Gastrocnemius medialis (tissue), 4 donors: ENCODE measurements at regions not wholly inside any gene's neighbourhood (a gene's known extent, or its start where the extent isn't known, plus 50 kb on each side); places are given as distances from the start of the nearest gene placed in this dataset.

Source experiments
- ATAC-seq, 2 donors: fragments of 150-250 bp; one replicate each; pipeline ENCODE4 v1.9.1; 2016
- DNase-seq, 2 donors: peaks; one replicate each; pipeline ENCODE4 v3.0.0-alpha.2; 2019
- H3K27ac ChIP-seq, 4 donors: fragments of 200-600 bp; sonication (generic); 1 replicate in 1 of 4; 2 replicates in 3 of 4; pipeline ENCODE4 v1.5.1; 2016 to 2018; ENCODE audit warnings: mild to moderate bottlenecking in 2 of 4, moderate library complexity in 1 of 4
- H3K27me3 ChIP-seq, 3 donors: fragments of 200-600 bp; sonication (generic) in 2 of 3; 1 replicate in 1 of 3; 2 replicates in 2 of 3; pipeline versions ENCODE4 v1.5.1 to v1.6.0; 2016 to 2019; ENCODE audit warnings: mild to moderate bottlenecking in 1 of 3, moderate library complexity in 1 of 3
- H3K36me3 ChIP-seq, 2 donors: fragments of 200-600 bp; sonication (generic) in 1 of 2; one replicate each; pipeline ENCODE4 v1.5.1; 2017 to 2018
- H3K4me1 ChIP-seq, 2 donors: fragments of 200-600 bp; sonication (generic) in 1 of 2; one replicate each; pipeline ENCODE4 v1.5.1; 2016 to 2017; ENCODE audit warnings: mild to moderate bottlenecking in 2 of 2
- H3K4me3 ChIP-seq, 4 donors: fragments of 200-600 bp; sonication (generic) in 3 of 4; 1 replicate in 1 of 4; 2 replicates in 3 of 4; pipeline ENCODE4 v1.5.1; 2016 to 2019; ENCODE audit warnings: mild to moderate bottlenecking in 2 of 4
- H3K9me3 ChIP-seq, 3 donors: fragments of 200-600 bp; sonication (generic) in 2 of 3; 1 replicate in 1 of 3; 2 replicates in 2 of 3; pipeline ENCODE4 v1.5.1; 2016 to 2019
- POLR2A ChIP-seq, 2 donors: fragments of 450-650 bp; IDR thresholded peaks; one replicate each; pipeline ENCODE4 v1.6.1; 2017; ENCODE audit warnings: antibody characterized with exemption in 2 of 2, mild to moderate bottlenecking in 2 of 2, moderate library complexity in 2 of 2
- in situ Hi-C, 4 donors: fragments of 200-750 bp; cut with MboI; loops; one replicate each; pipeline versions ENCODE4 v1.15.0 to v1.8.0; 2017; ENCODE audit warnings: low sequenced_read_pairs in 4 of 4
- intact Hi-C: fragments of 100-400 bp; cut with DNase I; formaldehyde crosslinking; loops from one replicate; pipeline ENCODE4 v1.15.1; 2023; ENCODE audit warnings: low total_unique reads
- TF ChIP-seq, protein P1 (sequence below), 5 experiments: fragments of 450-650 bp in 3 of 5; fragments of 200-600 bp in 2 of 5; sonication (generic) in 2 of 5; IDR thresholded peaks in 4 of 5; conservative IDR thresholded peaks in 1 of 5; 1 replicate in 4 of 5; 2 replicates in 1 of 5; pipeline ENCODE4 v1.5.1; 2016 to 2019; ENCODE audit warnings: antibody characterized with exemption in 5 of 5, mild to moderate bottlenecking in 3 of 5, moderate library complexity in 3 of 5

DNA sequence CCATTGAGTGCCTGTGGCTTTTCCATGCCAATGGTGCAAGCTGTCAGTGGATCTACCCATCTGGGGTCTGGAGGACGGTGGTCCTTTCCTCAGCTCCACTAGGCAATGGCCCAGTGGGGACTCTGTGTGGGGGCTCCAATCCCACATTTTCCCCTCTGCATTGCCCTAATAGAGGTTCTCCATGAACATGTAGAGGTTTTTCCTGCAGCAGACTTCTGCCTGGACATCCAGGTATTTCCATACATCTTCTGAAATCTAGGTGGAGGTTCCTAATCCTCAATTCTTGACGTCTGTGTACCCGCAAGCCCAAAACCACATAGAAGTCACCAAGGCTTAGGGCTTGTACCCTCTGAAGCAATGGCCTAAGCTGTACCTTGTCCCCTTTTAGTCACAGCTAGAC lies 703.1 kb downstream of the MCTP2 start:
- in situ Hi-C loops: no loop called here
- no peak overlapping the region for H3K27ac ChIP-seq
- peaks cover 0 to 3% of the 10 kb centered on the region in 2 donors for H3K4me1 ChIP-seq
- intact Hi-C loops: no loop called here
- H3K36me3 ChIP-seq: no peaks in the 10 kb centered on the region
- no peak for DNase-seq
- no peak overlapping the region for H3K4me3 ChIP-seq
- no peak for ATAC-seq
- no peaks in the 10 kb centered on the region for H3K27me3 ChIP-seq
- TF ChIP-seq, protein P1, sequence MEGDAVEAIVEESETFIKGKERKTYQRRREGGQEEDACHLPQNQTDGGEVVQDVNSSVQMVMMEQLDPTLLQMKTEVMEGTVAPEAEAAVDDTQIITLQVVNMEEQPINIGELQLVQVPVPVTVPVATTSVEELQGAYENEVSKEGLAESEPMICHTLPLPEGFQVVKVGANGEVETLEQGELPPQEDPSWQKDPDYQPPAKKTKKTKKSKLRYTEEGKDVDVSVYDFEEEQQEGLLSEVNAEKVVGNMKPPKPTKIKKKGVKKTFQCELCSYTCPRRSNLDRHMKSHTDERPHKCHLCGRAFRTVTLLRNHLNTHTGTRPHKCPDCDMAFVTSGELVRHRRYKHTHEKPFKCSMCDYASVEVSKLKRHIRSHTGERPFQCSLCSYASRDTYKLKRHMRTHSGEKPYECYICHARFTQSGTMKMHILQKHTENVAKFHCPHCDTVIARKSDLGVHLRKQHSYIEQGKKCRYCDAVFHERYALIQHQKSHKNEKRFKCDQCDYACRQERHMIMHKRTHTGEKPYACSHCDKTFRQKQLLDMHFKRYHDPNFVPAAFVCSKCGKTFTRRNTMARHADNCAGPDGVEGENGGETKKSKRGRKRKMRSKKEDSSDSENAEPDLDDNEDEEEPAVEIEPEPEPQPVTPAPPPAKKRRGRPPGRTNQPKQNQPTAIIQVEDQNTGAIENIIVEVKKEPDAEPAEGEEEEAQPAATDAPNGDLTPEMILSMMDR (IDR thresholded peaks at IDR 0.05 in 4 of 5, conservative IDR thresholded peaks at IDR 0.05 in 1 of 5): no peak
- no peak for TF ChIP-seq POLR2A (IDR thresholded peaks at IDR 0.05)
- no peaks in the 10 kb centered on the region for H3K9me3 ChIP-seq

DNA sequence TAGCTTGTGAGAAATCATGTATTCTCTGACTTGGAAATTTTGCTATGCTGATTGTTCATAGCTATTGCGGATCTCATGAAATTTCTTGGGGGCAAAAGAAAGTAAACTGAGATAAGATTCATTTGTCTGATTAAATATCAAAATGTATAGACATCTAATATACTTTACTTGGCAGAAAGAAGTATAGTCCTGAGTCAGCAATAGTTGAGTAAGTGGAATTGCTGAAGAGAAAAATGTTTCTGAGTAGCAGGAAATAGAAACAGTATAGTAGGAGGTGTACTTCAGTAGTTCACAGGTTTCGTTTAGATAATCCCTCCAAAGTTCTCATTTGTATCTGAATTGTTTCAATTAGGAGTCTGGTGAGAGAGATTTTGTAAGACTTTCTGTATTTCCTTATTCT lies 705.9 kb downstream of the MCTP2 start:
- in situ Hi-C loops: no loop called here
- no peaks in the 10 kb centered on the region for H3K36me3 ChIP-seq
- no peaks in the 10 kb centered on the region for H3K4me1 ChIP-seq
- TF ChIP-seq, protein P1 (IDR thresholded peaks at IDR 0.05 in 4 of 5, conservative IDR thresholded peaks at IDR 0.05 in 1 of 5): no peak
- TF ChIP-seq POLR2A (IDR thresholded peaks at IDR 0.05): no peak
- ATAC-seq: no peak
- DNase-seq: no peak
- H3K27me3 ChIP-seq: no peaks in the 10 kb centered on the region
- intact Hi-C loops: no loop called here
- H3K27ac ChIP-seq: no peak overlapping the region
- H3K4me3 ChIP-seq: no peak overlapping the region
- no peaks in the 10 kb centered on the region for H3K9me3 ChIP-seq

DNA sequence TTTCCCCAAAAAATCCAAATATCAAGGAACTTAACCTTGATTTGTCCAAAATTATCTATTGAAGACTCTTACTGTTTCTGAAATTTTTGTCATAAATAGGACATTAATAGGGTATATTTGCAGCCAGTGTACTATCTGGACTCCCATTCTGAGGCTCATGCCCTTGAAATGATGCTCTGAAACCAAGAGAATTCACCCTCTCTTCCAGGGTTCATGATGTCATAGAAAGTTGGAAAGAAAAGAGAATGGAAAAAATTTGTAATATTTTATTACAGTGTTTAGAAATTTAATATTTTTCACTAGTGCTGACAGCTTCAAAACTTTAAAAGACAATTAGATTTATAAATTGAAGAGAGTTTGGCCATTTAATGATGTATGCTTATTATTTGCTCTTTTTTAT lies 712.5 kb downstream of the MCTP2 start:
- intact Hi-C loops (no loop called here), in situ Hi-C loops (no loop called here)
- no peaks in the 10 kb centered on the region for H3K36me3 ChIP-seq
- ATAC-seq: no peak
- H3K9me3 ChIP-seq: no peaks in the 10 kb centered on the region
- TF ChIP-seq POLR2A (IDR thresholded peaks at IDR 0.05): no peak
- TF ChIP-seq, protein P1 (IDR thresholded peaks at IDR 0.05 in 4 of 5, conservative IDR thresholded peaks at IDR 0.05 in 1 of 5): no peak
- no peaks in the 10 kb centered on the region for H3K4me1 ChIP-seq
- no peak overlapping the region for H3K4me3 ChIP-seq
- no peak for DNase-seq
- H3K27ac ChIP-seq: no peak overlapping the region
- no peaks in the 10 kb centered on the region for H3K27me3 ChIP-seq

DNA sequence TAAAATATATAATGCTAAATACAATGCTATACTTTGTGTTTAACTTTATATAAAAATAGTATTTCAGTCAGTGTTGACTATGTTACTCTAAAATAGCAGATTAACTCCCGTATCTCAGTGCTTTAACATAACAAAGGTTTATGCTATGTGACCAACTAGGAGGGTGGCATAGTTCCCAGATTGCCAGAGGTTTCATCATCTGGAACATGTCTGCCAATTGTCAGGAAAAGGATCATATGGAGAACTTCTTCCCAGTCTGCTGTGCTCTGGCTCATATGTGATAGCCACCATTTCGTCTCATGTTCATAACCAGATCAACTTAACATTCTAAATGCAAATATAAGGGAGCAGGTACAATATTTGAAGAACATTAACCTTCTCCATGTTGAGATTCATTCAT lies 720.2 kb downstream of the MCTP2 start:
- no peak for DNase-seq
- Histone ChIP-seq H3K9me3 (no peaks in the 10 kb centered on the region), H3K27ac (no peak overlapping the region), H3K36me3 (no peaks in the 10 kb centered on the region), H3K4me1 (no peaks in the 10 kb centered on the region), H3K4me3 (no peak overlapping the region), H3K27me3 (no peaks in the 10 kb centered on the region)
- in situ Hi-C loops (no loop called here), intact Hi-C loops (no loop called here)
- no peak for ATAC-seq
- TF ChIP-seq POLR2A (IDR thresholded peaks at IDR 0.05): no peak
- TF ChIP-seq, protein P1 (IDR thresholded peaks at IDR 0.05 in 4 of 5, conservative IDR thresholded peaks at IDR 0.05 in 1 of 5): no peak

DNA sequence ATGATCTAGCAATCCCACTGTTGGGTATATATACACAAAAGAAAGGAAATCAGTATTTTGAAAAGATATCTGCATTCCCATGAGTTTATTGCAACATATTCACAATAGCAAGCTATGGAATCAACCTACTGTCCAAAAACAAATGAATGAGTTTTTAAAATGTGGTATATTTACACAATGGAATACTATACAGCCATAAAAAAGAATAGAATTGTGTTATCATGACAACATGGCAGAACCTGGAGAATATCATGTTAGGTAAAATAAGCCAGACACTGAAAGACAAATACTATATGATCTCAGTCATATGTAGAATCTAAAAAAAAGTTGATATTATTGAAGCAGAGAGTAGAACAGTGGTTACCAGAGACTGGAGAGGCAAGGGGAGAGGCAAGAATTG lies 732.6 kb downstream of the MCTP2 start:
- Histone ChIP-seq H3K27me3 (no peaks in the 10 kb centered on the region), H3K27ac (no peak overlapping the region), H3K4me1 (no peaks in the 10 kb centered on the region), H3K9me3 (peaks cover 0 to 5% (median 0%) of the 10 kb centered on the region in 3 donors), H3K4me3 (no peak overlapping the region), H3K36me3 (no peaks in the 10 kb centered on the region)
- DNase-seq (no peak), ATAC-seq (no peak)
- in situ Hi-C loops (no loop called here), intact Hi-C loops (no loop called here)
- TF ChIP-seq, protein P1 (IDR thresholded peaks at IDR 0.05 in 4 of 5, conservative IDR thresholded peaks at IDR 0.05 in 1 of 5): no peak
- TF ChIP-seq POLR2A (IDR thresholded peaks at IDR 0.05): no peak
